Ovary (tissue), 3 donors: ENCODE measurements at regions not wholly inside any gene's neighbourhood (a gene's known extent, or its start where the extent isn't known, plus 50 kb on each side); places are given as distances from the start of the nearest gene placed in this dataset.

Experiments used
- CTCF ChIP-seq, 3 donors: fragments of 450-650 bp in 2 of 3; fragments of 200-600 bp in 1 of 3; IDR thresholded peaks; one replicate each; pipeline versions ENCODE4 v1.5.1 to v1.8.0; 2016 to 2022; ENCODE audit warnings: antibody characterized with exemption in 3 of 3, mild to moderate bottlenecking in 1 of 3
- EP300 ChIP-seq: sonication (generic); formaldehyde crosslinking; IDR thresholded peaks from one replicate; pipeline ENCODE4 v1.6.1; 2017; ENCODE audit warnings: antibody characterized with exemption
- POLR2A ChIP-seq: fragments of 450-650 bp; IDR thresholded peaks from one replicate; pipeline ENCODE4 v1.6.1; 2017; ENCODE audit warnings: antibody characterized with exemption, mild to moderate bottlenecking, moderate library complexity
- donor health status: DM: no; HTN: no; CAD: no.

- TF ChIP-seq EP300 (no peak), POLR2A (no peak), CTCF (IDR thresholded peaks at IDR 0.05) (no peak)
Measured at GRCh38 chr2:36235426-36235825, 120.2 kb upstream of the CRIM1 start.
